ENCODE measurements at regions not wholly inside any gene's neighbourhood (a gene's known extent, or its start where the extent isn't known, plus 50 kb on each side); places are given as distances from the start of the nearest gene placed in this dataset.

DNA sequence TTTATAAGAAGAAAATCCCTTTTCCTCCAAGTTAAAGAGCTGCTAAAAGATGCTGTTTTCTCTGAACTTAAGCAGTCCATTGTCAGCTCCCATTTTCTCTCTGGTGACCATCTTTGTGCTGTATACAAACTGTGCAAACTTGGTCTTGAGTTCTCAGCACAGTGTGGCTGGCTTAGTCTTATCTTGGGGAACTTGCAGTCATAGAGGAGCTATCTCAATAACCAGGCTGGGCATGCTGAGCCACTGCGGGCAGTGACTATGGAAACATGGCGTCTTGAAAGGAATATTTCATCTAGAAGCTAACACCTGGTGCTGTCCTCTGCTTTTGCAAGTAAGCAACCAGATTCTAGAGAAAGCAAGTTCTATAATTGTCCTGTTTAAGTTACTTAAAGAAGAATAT lies 1334.4 kb upstream of the CELF4 start:
- Histone ChIP-seq H3K36me3 (ENCODE audit: insufficient read depth, low read length) (no peaks in the 10 kb centered on the region), H3K27ac (ENCODE audit: low read depth, low read length, poor library complexity, severe bottlenecking) (no peak overlapping the region), H3K4me2 (ENCODE audit: low read length) (no peak overlapping the region), H3K9me2 (ENCODE audit: insufficient read depth, low read length) (no peaks in the 10 kb centered on the region), H4K20me1 (ENCODE audit: insufficient read depth, low read length) (no peaks in the 10 kb centered on the region), H3K9me3 (ENCODE audit: low read length) (no peaks in the 10 kb centered on the region), H3K79me2 (ENCODE audit: insufficient read depth, low read depth, low read length) (no peaks in the 10 kb centered on the region), H3K4me3 (ENCODE audit: low read depth, low read length, poor library complexity, severe bottlenecking) (no peak overlapping the region), H2AFZ (ENCODE audit: low read length) (no peak overlapping the region), H3K4me1 (ENCODE audit: insufficient read depth, low read length, poor library complexity, severe bottlenecking) (no peaks in the 10 kb centered on the region)
- CTCF ChIA-PET (ENCODE audit: unreplicated experiment) = no interaction called here
- TF ChIP-seq EZH2phosphoT487 (IDR thresholded peaks at IDR 0.05; ENCODE audit: borderline replicate concordance, low read depth, low read length) = no peak
- TF ChIP-seq, protein P1, sequence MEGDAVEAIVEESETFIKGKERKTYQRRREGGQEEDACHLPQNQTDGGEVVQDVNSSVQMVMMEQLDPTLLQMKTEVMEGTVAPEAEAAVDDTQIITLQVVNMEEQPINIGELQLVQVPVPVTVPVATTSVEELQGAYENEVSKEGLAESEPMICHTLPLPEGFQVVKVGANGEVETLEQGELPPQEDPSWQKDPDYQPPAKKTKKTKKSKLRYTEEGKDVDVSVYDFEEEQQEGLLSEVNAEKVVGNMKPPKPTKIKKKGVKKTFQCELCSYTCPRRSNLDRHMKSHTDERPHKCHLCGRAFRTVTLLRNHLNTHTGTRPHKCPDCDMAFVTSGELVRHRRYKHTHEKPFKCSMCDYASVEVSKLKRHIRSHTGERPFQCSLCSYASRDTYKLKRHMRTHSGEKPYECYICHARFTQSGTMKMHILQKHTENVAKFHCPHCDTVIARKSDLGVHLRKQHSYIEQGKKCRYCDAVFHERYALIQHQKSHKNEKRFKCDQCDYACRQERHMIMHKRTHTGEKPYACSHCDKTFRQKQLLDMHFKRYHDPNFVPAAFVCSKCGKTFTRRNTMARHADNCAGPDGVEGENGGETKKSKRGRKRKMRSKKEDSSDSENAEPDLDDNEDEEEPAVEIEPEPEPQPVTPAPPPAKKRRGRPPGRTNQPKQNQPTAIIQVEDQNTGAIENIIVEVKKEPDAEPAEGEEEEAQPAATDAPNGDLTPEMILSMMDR (conservative IDR thresholded peaks at IDR 0.05; ENCODE audit: low read length) = no peak
- POLR2A ChIA-PET = no interaction called here
- intact Hi-C loops (cut with micrococcal nuclease; ENCODE audit: unreplicated experiment) = no loop called here
- BruUV-seq (replicated peaks) = no TSS peak
- DNase-seq (ENCODE audit: low spot score) = no peak

DNA sequence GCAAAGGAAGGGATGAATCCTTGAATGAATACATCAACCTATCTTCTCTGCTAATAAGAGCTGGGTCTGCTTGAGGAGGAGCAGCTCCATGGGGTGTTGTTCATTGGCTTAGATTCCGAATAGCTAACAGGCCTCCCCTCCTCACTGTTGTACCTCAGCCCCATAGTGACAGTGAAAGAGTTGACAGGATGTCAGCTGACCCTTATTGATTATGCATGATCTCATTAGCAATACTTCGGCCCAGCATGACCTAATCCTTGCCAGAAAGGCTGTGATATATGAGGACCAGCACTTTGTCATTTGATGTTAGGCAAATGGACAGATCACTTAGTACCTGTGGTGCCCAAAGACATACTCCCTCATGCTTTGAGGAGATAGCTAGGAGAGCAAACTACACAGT lies 1333.7 kb upstream of the CELF4 start:
- ChIA-PET POLR2A (no interaction called here), CTCF (ENCODE audit: unreplicated experiment) (no interaction called here)
- Histone ChIP-seq H4K20me1 (ENCODE audit: insufficient read depth, low read length) (no peaks in the 10 kb centered on the region), H3K9me3 (ENCODE audit: low read length) (no peaks in the 10 kb centered on the region), H3K27ac (ENCODE audit: low read depth, low read length, poor library complexity, severe bottlenecking) (no peak overlapping the region), H3K4me3 (ENCODE audit: low read depth, low read length, poor library complexity, severe bottlenecking) (no peak overlapping the region), H3K9me2 (ENCODE audit: insufficient read depth, low read length) (no peaks in the 10 kb centered on the region), H3K36me3 (ENCODE audit: insufficient read depth, low read length) (no peaks in the 10 kb centered on the region), H3K4me1 (ENCODE audit: insufficient read depth, low read length, poor library complexity, severe bottlenecking) (no peaks in the 10 kb centered on the region), H3K4me2 (ENCODE audit: low read length) (no peak overlapping the region), H3K79me2 (ENCODE audit: insufficient read depth, low read depth, low read length) (no peaks in the 10 kb centered on the region), H2AFZ (ENCODE audit: low read length) (no peak overlapping the region)
- TF ChIP-seq EZH2phosphoT487 (IDR thresholded peaks at IDR 0.05; ENCODE audit: borderline replicate concordance, low read depth, low read length) = no peak
- TF ChIP-seq, protein P1 (conservative IDR thresholded peaks at IDR 0.05; ENCODE audit: low read length) = no peak
- intact Hi-C loops (cut with micrococcal nuclease; ENCODE audit: unreplicated experiment) = no loop called here
- BruUV-seq (replicated peaks) = no TSS peak
- DNase-seq (ENCODE audit: low spot score) = no peak

DNA sequence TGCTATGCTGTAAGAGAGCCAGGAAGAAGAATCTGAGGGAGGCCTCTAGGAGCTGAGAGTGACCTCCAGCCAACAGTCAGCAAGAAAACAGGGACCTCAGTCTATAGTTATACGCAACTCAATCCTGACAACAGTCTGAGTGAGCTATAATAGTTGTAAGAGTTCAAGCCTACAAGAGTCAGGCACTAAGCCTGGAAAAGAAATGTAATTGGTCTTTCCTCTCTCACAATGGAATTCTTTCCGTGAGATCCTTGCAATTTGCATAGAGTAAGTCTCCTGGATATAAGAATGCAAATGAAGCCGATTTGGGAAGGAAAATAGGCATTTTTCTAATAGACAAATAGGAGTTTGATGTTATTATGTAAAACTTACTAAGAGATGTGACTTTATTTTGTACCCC lies 1332.6 kb upstream of the CELF4 start:
- H4K20me1 ChIP-seq (ENCODE audit: insufficient read depth, low read length) = no peaks in the 10 kb centered on the region
- CTCF ChIA-PET (ENCODE audit: unreplicated experiment) = no interaction called here
- no peak overlapping the region for H3K4me3 ChIP-seq (ENCODE audit: low read depth, low read length, poor library complexity, severe bottlenecking)
- DNase-seq (ENCODE audit: low spot score) = no peak
- no TSS peak for BruUV-seq (replicated peaks)
- no peak for TF ChIP-seq EZH2phosphoT487 (IDR thresholded peaks at IDR 0.05; ENCODE audit: borderline replicate concordance, low read depth, low read length)
- H3K79me2 ChIP-seq (ENCODE audit: insufficient read depth, low read depth, low read length) = no peaks in the 10 kb centered on the region
- POLR2A ChIA-PET = no interaction called here
- no peaks in the 10 kb centered on the region for H3K9me3 ChIP-seq (ENCODE audit: low read length)
- intact Hi-C loops (cut with micrococcal nuclease; ENCODE audit: unreplicated experiment) = no loop called here
- no peak overlapping the region for H3K27ac ChIP-seq (ENCODE audit: low read depth, low read length, poor library complexity, severe bottlenecking)
- no peaks in the 10 kb centered on the region for H3K4me1 ChIP-seq (ENCODE audit: insufficient read depth, low read length, poor library complexity, severe bottlenecking)
- H3K4me2 ChIP-seq (ENCODE audit: low read length) = no peak overlapping the region
- no peaks in the 10 kb centered on the region for H3K36me3 ChIP-seq (ENCODE audit: insufficient read depth, low read length)
- H3K9me2 ChIP-seq (ENCODE audit: insufficient read depth, low read length) = no peaks in the 10 kb centered on the region
- H2AFZ ChIP-seq (ENCODE audit: low read length) = no peak overlapping the region
